ENCODE measurements at regions not wholly inside any gene's neighbourhood (a gene's known extent, or its start where the extent isn't known, plus 50 kb on each side); places are given as distances from the start of the nearest gene placed in this dataset.

GRCh38 chr7:73940701-73941238, 79.8 kb downstream of the TMEM270 start:
- DNase-seq (ENCODE audit: extremely low spot score), result no peak
- Histone ChIP-seq H3K4me3 (no peak overlapping the region), H3K4me1 (peaks cover 0 to 12% (median 10%) of the 10 kb centered on the region in 4 donors), H3K36me3 (no peaks in the 10 kb centered on the region), H3K27ac (replicated peaks in 1 of 4) (no peak overlapping the region), H3K9me3 (peaks cover 0 to 11% (median 5%) of the 10 kb centered on the region in 4 donors), H3K27me3 (no peaks in the 10 kb centered on the region)
- WGBS, result 82% methylated on average over 2 of the region's 2 CpGs
- TF ChIP-seq EP300 (IDR thresholded peaks at IDR 0.05) (no peak), POLR2AphosphoS5 (IDR thresholded peaks at IDR 0.05) (no peak), POLR2A (IDR thresholded peaks at IDR 0.05; ENCODE audit: low read depth) (no peak), CTCF (IDR thresholded peaks at IDR 0.05) (no peak)
- intact Hi-C loops (cut with DNase I), result no loop called here

GRCh38 chr7:73941836-73942551, 81.0 kb downstream of the TMEM270 start:
- peaks cover 0 to 12% (median 5%) of the 10 kb centered on the region in 4 donors for H3K9me3 ChIP-seq
- no peak for DNase-seq (ENCODE audit: extremely low spot score)
- H3K4me1 ChIP-seq, result peaks cover 0 to 12% (median 10%) of the 10 kb centered on the region in 4 donors
- peak overlapping the region in 2 of 4 donors; percentile 56 to 65 for H3K27ac ChIP-seq (replicated peaks in 1 of 4)
- TF ChIP-seq POLR2AphosphoS5 (IDR thresholded peaks at IDR 0.05) (peak in 1 of 2 donors; percentile 54), POLR2A (IDR thresholded peaks at IDR 0.05; ENCODE audit: low read depth) (no peak)
- intact Hi-C loops (cut with DNase I), result no loop called here
- no peaks in the 10 kb centered on the region for H3K27me3 ChIP-seq
- H3K36me3 ChIP-seq, result no peaks in the 10 kb centered on the region
- WGBS, result 55% methylated on average over 2 of the region's 2 CpGs
- no peak overlapping the region for H3K4me3 ChIP-seq

GRCh38 chr7:73945022-73945421, 83.0 kb upstream of the ELN start:
- intact Hi-C loops (cut with DNase I), result no loop called here
- H3K4me3 ChIP-seq, result no peak overlapping the region
- peaks cover 0 to 22% (median 14%) of the 10 kb centered on the region in 4 donors for H3K9me3 ChIP-seq
- DNase-seq (ENCODE audit: extremely low spot score), result no peak
- H3K4me1 ChIP-seq, result peaks cover 0 to 12% (median 10%) of the 10 kb centered on the region in 4 donors
- no peaks in the 10 kb centered on the region for H3K36me3 ChIP-seq
- WGBS, result 95% methylated on average over 2 of the region's 2 CpGs
- H3K27me3 ChIP-seq, result no peaks in the 10 kb centered on the region
- no peak for TF ChIP-seq EP300 (IDR thresholded peaks at IDR 0.05)
- no peak for TF ChIP-seq POLR2A (IDR thresholded peaks at IDR 0.05; ENCODE audit: low read depth)
- no peak for TF ChIP-seq POLR2AphosphoS5 (IDR thresholded peaks at IDR 0.05)
- no peak for TF ChIP-seq CTCF (IDR thresholded peaks at IDR 0.05)
- H3K27ac ChIP-seq (replicated peaks in 1 of 4), result no peak overlapping the region

GRCh38 chr7:73948287-73948686, 79.7 kb upstream of the ELN start:
- TF ChIP-seq POLR2A (IDR thresholded peaks at IDR 0.05; ENCODE audit: low read depth) (no peak), EP300 (IDR thresholded peaks at IDR 0.05) (no peak), CTCF (IDR thresholded peaks at IDR 0.05) (no peak), POLR2AphosphoS5 (IDR thresholded peaks at IDR 0.05) (no peak)
- Histone ChIP-seq H3K36me3 (no peaks in the 10 kb centered on the region), H3K4me1 (no peaks in the 10 kb centered on the region), H3K9me3 (peaks cover 0 to 22% (median 12%) of the 10 kb centered on the region in 4 donors), H3K27ac (replicated peaks in 1 of 4) (no peak overlapping the region), H3K4me3 (no peak overlapping the region), H3K27me3 (no peaks in the 10 kb centered on the region)
- intact Hi-C loops (cut with DNase I), result no loop called here
- WGBS, result 93% methylated on average over 1 of the region's 1 CpG
- no peak for DNase-seq (ENCODE audit: extremely low spot score)

- Histone ChIP-seq H3K4me3 (no peak overlapping the region), H3K27me3 (no peaks in the 10 kb centered on the region), H3K27ac (replicated peaks in 1 of 4) (no peak overlapping the region), H3K9me3 (peaks cover 0 to 11% (median 8%) of the 10 kb centered on the region in 4 donors), H3K36me3 (no peaks in the 10 kb centered on the region), H3K4me1 (no peaks in the 10 kb centered on the region)
- intact Hi-C loops (cut with DNase I), result no loop called here
- DNase-seq (ENCODE audit: extremely low spot score), result no peak
- no peak for TF ChIP-seq CTCF (IDR thresholded peaks at IDR 0.05)
- TF ChIP-seq POLR2A (IDR thresholded peaks at IDR 0.05; ENCODE audit: low read depth), result no peak
- TF ChIP-seq EP300 (IDR thresholded peaks at IDR 0.05), result no peak
- TF ChIP-seq POLR2AphosphoS5 (IDR thresholded peaks at IDR 0.05), result no peak
- WGBS, result 87% methylated on average over 4 of the region's 4 CpGs
Observed at GRCh38 chr7:73952266-73952665, 75.7 kb upstream of the ELN start.
